ENCODE measurements at regions not wholly inside any gene's neighbourhood (a gene's known extent, or its start where the extent isn't known, plus 50 kb on each side); places are given as distances from the start of the nearest gene placed in this dataset.

GRCh38 chr15:60057554-60057953, 53.4 kb downstream of the FOXB1 start:
- DNase-seq (ENCODE audit: low read depth): no peak
- TF ChIP-seq, protein P1, sequence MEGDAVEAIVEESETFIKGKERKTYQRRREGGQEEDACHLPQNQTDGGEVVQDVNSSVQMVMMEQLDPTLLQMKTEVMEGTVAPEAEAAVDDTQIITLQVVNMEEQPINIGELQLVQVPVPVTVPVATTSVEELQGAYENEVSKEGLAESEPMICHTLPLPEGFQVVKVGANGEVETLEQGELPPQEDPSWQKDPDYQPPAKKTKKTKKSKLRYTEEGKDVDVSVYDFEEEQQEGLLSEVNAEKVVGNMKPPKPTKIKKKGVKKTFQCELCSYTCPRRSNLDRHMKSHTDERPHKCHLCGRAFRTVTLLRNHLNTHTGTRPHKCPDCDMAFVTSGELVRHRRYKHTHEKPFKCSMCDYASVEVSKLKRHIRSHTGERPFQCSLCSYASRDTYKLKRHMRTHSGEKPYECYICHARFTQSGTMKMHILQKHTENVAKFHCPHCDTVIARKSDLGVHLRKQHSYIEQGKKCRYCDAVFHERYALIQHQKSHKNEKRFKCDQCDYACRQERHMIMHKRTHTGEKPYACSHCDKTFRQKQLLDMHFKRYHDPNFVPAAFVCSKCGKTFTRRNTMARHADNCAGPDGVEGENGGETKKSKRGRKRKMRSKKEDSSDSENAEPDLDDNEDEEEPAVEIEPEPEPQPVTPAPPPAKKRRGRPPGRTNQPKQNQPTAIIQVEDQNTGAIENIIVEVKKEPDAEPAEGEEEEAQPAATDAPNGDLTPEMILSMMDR (conservative IDR thresholded peaks at IDR 0.05; ENCODE audit: low read length): no peak
- no peak overlapping the region for H3K4me3 ChIP-seq (ENCODE audit: low read length)

DNA sequence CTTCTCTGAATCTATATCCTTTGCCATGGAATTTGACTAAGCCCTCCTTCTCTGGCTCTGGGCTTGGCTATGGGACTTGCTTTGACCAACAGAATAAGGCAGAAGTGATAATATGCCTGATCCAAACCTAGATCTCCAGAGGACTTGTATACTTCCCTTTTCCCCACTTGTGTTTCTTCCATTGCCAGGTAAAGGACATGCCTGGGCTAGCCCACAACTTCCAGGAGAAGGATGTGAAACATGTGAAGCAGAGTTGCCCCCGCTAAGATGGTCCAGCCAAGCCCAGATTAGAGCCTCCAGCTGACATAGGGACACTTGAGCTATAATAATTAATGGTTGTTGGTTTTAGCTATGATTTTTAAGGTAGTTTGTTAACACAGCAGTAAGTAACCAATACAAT, 55.1 kb downstream of the FOXB1 start:
- TF ChIP-seq, protein P1 (conservative IDR thresholded peaks at IDR 0.05; ENCODE audit: low read length): no peak
- no peak for DNase-seq (ENCODE audit: low read depth)
- no peak overlapping the region for H3K4me3 ChIP-seq (ENCODE audit: low read length)

GRCh38 chr15:60061758-60062157, 57.6 kb downstream of the FOXB1 start:
- no peak for DNase-seq (ENCODE audit: low read depth)
- H3K4me3 ChIP-seq (ENCODE audit: low read length): no peak overlapping the region
- TF ChIP-seq, protein P1 (conservative IDR thresholded peaks at IDR 0.05; ENCODE audit: low read length): no peak

- peak; percentile 40 for DNase-seq (ENCODE audit: low read depth)
- TF ChIP-seq, protein P1 (conservative IDR thresholded peaks at IDR 0.05; ENCODE audit: low read length): no peak
- no peak overlapping the region for H3K4me3 ChIP-seq (ENCODE audit: low read length)
Measured at GRCh38 chr15:60062826-60063225, 58.7 kb downstream of the FOXB1 start.

DNA sequence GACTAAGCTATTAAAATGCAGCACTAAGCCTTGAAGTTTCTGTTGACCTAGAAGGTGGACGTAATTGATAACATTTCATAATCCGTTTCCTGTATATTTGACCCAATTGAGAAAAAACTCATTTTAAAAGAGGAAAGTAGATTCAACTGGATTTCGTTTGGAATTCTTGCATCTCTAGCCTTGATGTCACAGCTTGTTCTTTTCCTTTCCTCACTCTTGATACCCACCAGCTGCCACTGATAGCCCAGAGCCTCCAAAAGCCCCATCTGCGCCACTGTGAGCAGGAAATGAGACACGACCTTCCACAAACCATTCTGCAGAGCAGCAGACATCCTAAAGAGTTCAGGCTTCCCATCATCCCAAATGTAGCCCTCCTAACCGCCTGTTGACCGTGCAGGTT, 61.8 kb downstream of the FOXB1 start:
- H3K4me3 ChIP-seq (ENCODE audit: low read length): no peak overlapping the region
- TF ChIP-seq, protein P1 (conservative IDR thresholded peaks at IDR 0.05; ENCODE audit: low read length): no peak
- no peak for DNase-seq (ENCODE audit: low read depth)

DNA sequence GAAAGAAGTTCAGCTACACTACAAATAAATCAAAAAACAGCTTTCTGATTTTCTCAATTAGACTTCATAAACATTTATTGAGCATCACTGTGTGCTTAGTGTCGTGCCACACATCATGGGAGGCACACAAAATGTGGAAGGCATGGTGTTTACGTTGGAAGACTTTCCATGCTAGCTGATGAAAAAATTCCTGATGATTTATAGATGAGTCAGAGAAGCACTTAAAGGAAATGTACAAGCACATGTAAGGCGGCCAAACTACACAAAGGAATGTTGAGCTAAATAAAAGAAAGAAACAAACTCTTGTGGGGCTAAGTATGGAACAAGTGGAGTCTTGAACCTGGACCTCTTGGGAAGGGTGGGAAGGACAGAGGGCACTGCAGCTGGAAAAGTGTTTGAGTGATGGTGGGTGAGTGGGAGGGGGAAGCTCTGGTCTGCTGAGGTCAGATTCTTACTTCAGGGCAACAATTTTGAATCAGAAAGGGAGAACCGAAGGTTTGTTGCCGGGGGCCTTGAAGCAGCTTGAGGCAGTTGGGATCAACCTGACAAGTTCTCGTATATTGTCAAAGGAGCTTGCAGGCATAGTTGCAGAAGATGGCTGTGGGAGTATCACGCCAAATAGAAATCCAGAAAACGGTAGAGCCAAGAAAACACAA, 66.9 kb downstream of the FOXB1 start:
- peak; percentile 64 for DNase-seq (ENCODE audit: low read depth)
- H3K4me3 ChIP-seq (ENCODE audit: low read length): no peak overlapping the region
- TF ChIP-seq, protein P1 (conservative IDR thresholded peaks at IDR 0.05; ENCODE audit: low read length): no peak

GRCh38 chr15:60072826-60073465, 68.8 kb downstream of the FOXB1 start:
- H3K4me3 ChIP-seq (ENCODE audit: low read length): no peak overlapping the region
- no peak for DNase-seq (ENCODE audit: low read depth)
- TF ChIP-seq, protein P1 (conservative IDR thresholded peaks at IDR 0.05; ENCODE audit: low read length): no peak
